SK-N-MC (cell line): ENCODE measurements at regions not wholly inside any gene's neighbourhood (a gene's known extent, or its start where the extent isn't known, plus 50 kb on each side); places are given as distances from the start of the nearest gene placed in this dataset.

ENCODE experiments used
- EZH2 ChIP-seq: fragments of 200-600 bp; sonication (generic); IDR thresholded peaks from one replicate; pipeline ENCODE4 v1.6.1; 2017; ENCODE audit warnings: antibody characterized with exemption
- FOXP2 ChIP-seq: optimal IDR thresholded peaks from 2 replicates; pipeline ENCODE3; 2011; ENCODE audit warnings: mild to moderate bottlenecking, moderate library complexity; ENCODE audit not compliant: insufficient read depth; ENCODE audit errors: extremely low read length, control extremely low read depth
- POLR2AphosphoS5 ChIP-seq: IDR thresholded peaks from 2 replicates; pipeline ENCODE4 v1.6.1; 2012; ENCODE audit warnings: mild to moderate bottlenecking, low read depth, low read length, borderline replicate concordance

DNA sequence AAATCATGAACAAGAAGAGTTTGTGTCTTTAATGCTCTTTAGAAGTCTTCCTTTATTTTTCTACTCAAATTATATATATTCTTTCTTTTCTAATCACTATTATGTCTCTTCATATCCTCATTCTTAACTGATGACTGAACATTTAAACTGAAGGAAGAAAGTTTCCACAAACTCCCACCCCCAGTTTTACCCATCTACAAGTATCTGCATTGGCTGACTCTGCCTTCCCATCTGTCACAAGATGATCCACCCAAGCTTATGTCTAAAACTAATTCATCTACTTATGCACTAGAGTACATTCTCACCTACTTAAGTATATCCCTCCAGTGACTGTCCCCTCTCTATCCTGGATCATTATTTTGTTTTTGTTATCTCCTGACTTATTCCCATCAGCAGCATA lies 344.5 kb downstream of the PRR16 start:
- TF ChIP-seq FOXP2 (no peak), EZH2 (no peak), POLR2AphosphoS5 (no peak)
